ENCODE measurements at regions not wholly inside any gene's neighbourhood (a gene's known extent, or its start where the extent isn't known, plus 50 kb on each side); places are given as distances from the start of the nearest gene placed in this dataset.
"Not testable (repeated sequence)": the region's sequence is repeated elsewhere in the genome, so short reads cannot be mapped to it uniquely, and the experiment has no call there.

DNA sequence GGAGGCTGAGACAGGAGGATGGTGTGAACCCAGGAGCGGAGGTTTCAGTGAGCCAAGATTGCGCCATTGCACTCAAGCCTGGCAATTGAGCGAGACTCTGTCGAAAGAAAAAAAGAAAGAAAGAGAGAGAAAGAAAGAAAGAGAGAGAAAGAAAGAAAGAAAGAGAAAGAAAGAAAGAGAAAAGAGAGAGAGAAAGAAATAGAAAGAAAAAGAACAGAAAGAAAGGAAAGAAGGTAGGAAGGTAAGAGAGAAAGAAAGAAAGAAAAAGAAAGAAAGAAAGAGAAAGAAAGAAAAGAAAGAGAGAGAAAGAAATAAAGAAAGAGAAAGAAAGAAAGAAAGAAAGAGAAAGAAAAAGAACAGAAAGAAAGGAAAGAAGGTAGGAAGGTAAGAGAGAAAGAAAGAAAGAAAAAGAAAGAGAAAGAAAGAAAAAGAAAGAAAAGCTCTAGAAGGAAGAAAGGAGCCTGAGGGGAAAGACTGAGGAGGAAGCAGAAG is 54.1 kb downstream of the FHIP2A start:
- ATAC-seq; DNase-seq (ENCODE audit: low spot score); POLR2A ChIA-PET; H3K27me3 Mint-ChIP-seq (ENCODE audit: low read depth); H3K9me3 Mint-ChIP-seq; H3K27ac Mint-ChIP-seq; H3K36me3 Mint-ChIP-seq; H3K4me3 Mint-ChIP-seq: not testable (repeated sequence)
- TF ChIP-seq, protein P1, sequence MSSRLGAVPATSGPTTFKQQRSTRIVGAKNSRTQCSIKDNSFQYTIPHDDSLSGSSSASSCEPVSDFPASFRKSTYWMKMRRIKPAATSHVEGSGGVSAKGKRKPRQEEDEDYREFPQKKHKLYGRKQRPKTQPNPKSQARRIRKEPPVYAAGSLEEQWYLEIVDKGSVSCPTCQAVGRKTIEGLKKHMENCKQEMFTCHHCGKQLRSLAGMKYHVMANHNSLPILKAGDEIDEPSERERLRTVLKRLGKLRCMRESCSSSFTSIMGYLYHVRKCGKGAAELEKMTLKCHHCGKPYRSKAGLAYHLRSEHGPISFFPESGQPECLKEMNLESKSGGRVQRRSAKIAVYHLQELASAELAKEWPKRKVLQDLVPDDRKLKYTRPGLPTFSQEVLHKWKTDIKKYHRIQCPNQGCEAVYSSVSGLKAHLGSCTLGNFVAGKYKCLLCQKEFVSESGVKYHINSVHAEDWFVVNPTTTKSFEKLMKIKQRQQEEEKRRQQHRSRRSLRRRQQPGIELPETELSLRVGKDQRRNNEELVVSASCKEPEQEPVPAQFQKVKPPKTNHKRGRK (CRISPR knock-in tag; IDR thresholded peaks at IDR 0.05; ENCODE audit: borderline replicate concordance) = peak; percentile 93; the same call in 1 of the 2 replicates
- CTCF ChIA-PET = interaction anchor here (1.1 to 5.0 kb wide), 6 partner anchors 13 to 254 kb away, joined by 4 to 32 read pairs (median 8); partner anchors contain the start of genes ATRNL1 and FHIP2A
- peaks cover 32% of the 10 kb centered on the region for H3K4me1 Mint-ChIP-seq

- ChIA-PET CTCF (interaction anchor here (0.7 to 5.0 kb wide), 7 partner anchors 11 to 254 kb away, joined by 3 to 32 read pairs (median 5); partner anchors contain the start of genes ATRNL1 and FHIP2A), POLR2A (interaction anchor here (0.5 kb wide), 1 partner anchor 215 kb away, joined by 3 read pairs; no protein-coding TSS in a partner anchor)
- Mint-ChIP-seq H3K4me3 (no peak overlapping the region), H3K27me3 (ENCODE audit: low read depth) (no peaks in the 10 kb centered on the region; the same call in 1 of the 2 replicates), H3K9me3 (no peaks in the 10 kb centered on the region; the same call in 1 of the 2 replicates), H3K36me3 (no peaks in the 10 kb centered on the region), H3K4me1 (peaks cover 37% of the 10 kb centered on the region), H3K27ac (no peak overlapping the region)
- ATAC-seq (peak; percentile 11; the same call in 1 of the 2 replicates), DNase-seq (ENCODE audit: low spot score) (no peak)
- TF ChIP-seq RELA (CRISPR knock-in tag; IDR thresholded peaks at IDR 0.05; ENCODE audit: borderline replicate concordance) = no peak
- TF ChIP-seq, protein P2, sequence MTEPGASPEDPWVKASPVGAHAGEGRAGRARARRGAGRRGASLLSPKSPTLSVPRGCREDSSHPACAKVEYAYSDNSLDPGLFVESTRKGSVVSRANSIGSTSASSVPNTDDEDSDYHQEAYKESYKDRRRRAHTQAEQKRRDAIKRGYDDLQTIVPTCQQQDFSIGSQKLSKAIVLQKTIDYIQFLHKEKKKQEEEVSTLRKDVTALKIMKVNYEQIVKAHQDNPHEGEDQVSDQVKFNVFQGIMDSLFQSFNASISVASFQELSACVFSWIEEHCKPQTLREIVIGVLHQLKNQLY (CRISPR knock-in tag; IDR thresholded peaks at IDR 0.05) = no peak
- TF ChIP-seq MYBL2 (CRISPR knock-in tag; IDR thresholded peaks at IDR 0.05) = no peak
- no peak for TF ChIP-seq ZNF425 (CRISPR knock-in tag; conservative IDR thresholded peaks at IDR 0.05)
- TF ChIP-seq NR2C2 (CRISPR knock-in tag; IDR thresholded peaks at IDR 0.05) = no peak
- TF ChIP-seq ZNF416 (CRISPR knock-in tag; IDR thresholded peaks at IDR 0.05) = no peak
- no peak for TF ChIP-seq SP1 (CRISPR knock-in tag; conservative IDR thresholded peaks at IDR 0.05)
- TF ChIP-seq CBFB (CRISPR knock-in tag; IDR thresholded peaks at IDR 0.05; ENCODE audit: low read depth) = no peak
- TF ChIP-seq TEAD1 (CRISPR knock-in tag; IDR thresholded peaks at IDR 0.05) = no peak
- no peak for TF ChIP-seq GTF2I (CRISPR knock-in tag; conservative IDR thresholded peaks at IDR 0.05)
- TF ChIP-seq, protein P3, sequence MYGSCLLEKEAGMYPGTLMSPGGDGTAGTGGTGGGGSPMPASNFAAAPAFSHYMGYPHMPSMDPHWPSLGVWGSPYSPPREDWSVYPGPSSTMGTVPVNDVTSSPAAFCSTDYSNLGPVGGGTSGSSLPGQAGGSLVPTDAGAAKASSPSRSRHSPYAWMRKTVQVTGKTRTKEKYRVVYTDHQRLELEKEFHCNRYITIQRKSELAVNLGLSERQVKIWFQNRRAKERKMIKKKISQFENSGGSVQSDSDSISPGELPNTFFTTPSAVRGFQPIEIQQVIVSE (CRISPR knock-in tag; IDR thresholded peaks at IDR 0.05; ENCODE audit: borderline replicate concordance) = no peak
- TF ChIP-seq PREB (CRISPR knock-in tag; IDR thresholded peaks at IDR 0.05; ENCODE audit: borderline replicate concordance) = no peak
- no peak for TF ChIP-seq ZNF423 (CRISPR knock-in tag; IDR thresholded peaks at IDR 0.05)
These were observed 54.6 kb downstream of the FHIP2A start for GRCh38 chr10:114876169-114876568.
